ENCODE measurements at regions not wholly inside any gene's neighbourhood (a gene's known extent, or its start where the extent isn't known, plus 50 kb on each side); places are given as distances from the start of the nearest gene placed in this dataset.

- no peak for ATAC-seq (ENCODE audit: low read depth)
- Histone ChIP-seq H3K27me3 (ENCODE audit: insufficient read depth, poor library complexity, severe bottlenecking) (no peaks in the 10 kb centered on the region), H3K27ac (ENCODE audit: poor library complexity, severe bottlenecking) (no peak overlapping the region), H3K4me3 (ENCODE audit: severe bottlenecking) (no peak overlapping the region), H3K9me3 (ENCODE audit: severe bottlenecking) (no peaks in the 10 kb centered on the region), H3K4me1 (ENCODE audit: insufficient read depth, poor library complexity, severe bottlenecking) (no peaks in the 10 kb centered on the region), H3K36me3 (ENCODE audit: low read depth) (no peaks in the 10 kb centered on the region)
- TF ChIP-seq, protein P1, sequence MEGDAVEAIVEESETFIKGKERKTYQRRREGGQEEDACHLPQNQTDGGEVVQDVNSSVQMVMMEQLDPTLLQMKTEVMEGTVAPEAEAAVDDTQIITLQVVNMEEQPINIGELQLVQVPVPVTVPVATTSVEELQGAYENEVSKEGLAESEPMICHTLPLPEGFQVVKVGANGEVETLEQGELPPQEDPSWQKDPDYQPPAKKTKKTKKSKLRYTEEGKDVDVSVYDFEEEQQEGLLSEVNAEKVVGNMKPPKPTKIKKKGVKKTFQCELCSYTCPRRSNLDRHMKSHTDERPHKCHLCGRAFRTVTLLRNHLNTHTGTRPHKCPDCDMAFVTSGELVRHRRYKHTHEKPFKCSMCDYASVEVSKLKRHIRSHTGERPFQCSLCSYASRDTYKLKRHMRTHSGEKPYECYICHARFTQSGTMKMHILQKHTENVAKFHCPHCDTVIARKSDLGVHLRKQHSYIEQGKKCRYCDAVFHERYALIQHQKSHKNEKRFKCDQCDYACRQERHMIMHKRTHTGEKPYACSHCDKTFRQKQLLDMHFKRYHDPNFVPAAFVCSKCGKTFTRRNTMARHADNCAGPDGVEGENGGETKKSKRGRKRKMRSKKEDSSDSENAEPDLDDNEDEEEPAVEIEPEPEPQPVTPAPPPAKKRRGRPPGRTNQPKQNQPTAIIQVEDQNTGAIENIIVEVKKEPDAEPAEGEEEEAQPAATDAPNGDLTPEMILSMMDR (IDR thresholded peaks at IDR 0.05; ENCODE audit: poor library complexity, severe bottlenecking) = no peak
- DNase-seq (ENCODE audit: low spot score) = no peak
Measured at GRCh38 chr22:49604732-49605302, 222.9 kb downstream of the BRD1 start.

DNA sequence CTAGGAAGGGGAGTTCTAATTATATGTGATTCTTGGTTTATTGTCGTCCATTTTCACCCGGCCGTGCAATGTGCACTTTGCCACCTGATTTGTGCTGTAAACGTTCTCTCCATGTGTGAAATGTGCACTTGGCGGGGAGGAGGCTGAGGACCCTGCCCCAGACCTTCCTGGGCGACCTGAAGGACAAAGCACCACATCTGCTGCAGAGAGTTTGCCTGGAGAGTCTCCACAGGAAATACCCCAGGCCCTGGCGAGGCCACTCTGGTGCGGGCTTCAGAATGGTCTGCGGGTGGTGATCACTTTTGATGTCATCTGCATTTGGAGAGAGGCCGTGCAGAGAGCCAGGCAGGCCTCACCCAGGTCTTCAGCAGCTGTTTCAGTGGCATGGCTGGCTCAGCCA, 224.7 kb downstream of the BRD1 start:
- H3K36me3 ChIP-seq (ENCODE audit: low read depth) = no peaks in the 10 kb centered on the region
- DNase-seq (ENCODE audit: low spot score) (no peak), ATAC-seq (ENCODE audit: low read depth) (no peak)
- H3K9me3 ChIP-seq (ENCODE audit: severe bottlenecking) = no peaks in the 10 kb centered on the region
- TF ChIP-seq, protein P1 (IDR thresholded peaks at IDR 0.05; ENCODE audit: poor library complexity, severe bottlenecking) = no peak
- H3K27me3 ChIP-seq (ENCODE audit: insufficient read depth, poor library complexity, severe bottlenecking) = no peaks in the 10 kb centered on the region
- H3K4me3 ChIP-seq (ENCODE audit: severe bottlenecking) = no peak overlapping the region
- H3K27ac ChIP-seq (ENCODE audit: poor library complexity, severe bottlenecking) = no peak overlapping the region
- no peaks in the 10 kb centered on the region for H3K4me1 ChIP-seq (ENCODE audit: insufficient read depth, poor library complexity, severe bottlenecking)

DNA sequence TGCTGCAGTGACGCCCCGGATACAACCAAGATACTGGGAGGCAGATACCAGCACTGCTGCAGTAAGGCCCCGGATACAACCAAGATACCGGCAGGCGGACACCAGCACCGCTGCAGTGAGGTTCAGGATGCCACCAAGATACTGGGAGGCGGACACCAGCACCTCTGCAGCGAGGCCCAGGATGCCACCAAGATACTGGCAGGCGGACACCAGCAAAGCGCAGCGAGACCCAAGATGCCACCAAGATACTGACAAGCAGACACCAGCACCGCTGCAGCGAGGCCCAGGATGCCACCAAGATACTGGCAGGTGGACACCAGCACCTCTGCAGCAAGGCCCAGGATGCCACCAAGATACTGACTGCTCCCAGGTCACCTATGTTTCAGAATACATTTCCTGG, 225.2 kb downstream of the BRD1 start:
- H3K9me3 ChIP-seq (ENCODE audit: severe bottlenecking) = no peaks in the 10 kb centered on the region
- no peak for DNase-seq (ENCODE audit: low spot score)
- H3K4me1 ChIP-seq (ENCODE audit: insufficient read depth, poor library complexity, severe bottlenecking) = no peaks in the 10 kb centered on the region
- no peak for ATAC-seq (ENCODE audit: low read depth)
- TF ChIP-seq, protein P1 (IDR thresholded peaks at IDR 0.05; ENCODE audit: poor library complexity, severe bottlenecking) = no peak
- H3K27me3 ChIP-seq (ENCODE audit: insufficient read depth, poor library complexity, severe bottlenecking) = no peaks in the 10 kb centered on the region
- H3K36me3 ChIP-seq (ENCODE audit: low read depth) = no peaks in the 10 kb centered on the region
- H3K27ac ChIP-seq (ENCODE audit: poor library complexity, severe bottlenecking) = no peak overlapping the region
- no peak overlapping the region for H3K4me3 ChIP-seq (ENCODE audit: severe bottlenecking)

GRCh38 chr22:49601614-49602321, 225.9 kb downstream of the BRD1 start:
- H3K9me3 ChIP-seq (ENCODE audit: severe bottlenecking) = no peaks in the 10 kb centered on the region
- no peak for DNase-seq (ENCODE audit: low spot score)
- H3K4me1 ChIP-seq (ENCODE audit: insufficient read depth, poor library complexity, severe bottlenecking) = no peaks in the 10 kb centered on the region
- no peak for ATAC-seq (ENCODE audit: low read depth)
- TF ChIP-seq, protein P1 (IDR thresholded peaks at IDR 0.05; ENCODE audit: poor library complexity, severe bottlenecking) = no peak
- H3K27ac ChIP-seq (ENCODE audit: poor library complexity, severe bottlenecking) = no peak overlapping the region
- H3K4me3 ChIP-seq (ENCODE audit: severe bottlenecking) = no peak overlapping the region
- H3K27me3 ChIP-seq (ENCODE audit: insufficient read depth, poor library complexity, severe bottlenecking) = no peaks in the 10 kb centered on the region
- H3K36me3 ChIP-seq (ENCODE audit: low read depth) = no peaks in the 10 kb centered on the region

GRCh38 chr22:49600891-49601431, 226.7 kb downstream of the BRD1 start:
- no peaks in the 10 kb centered on the region for H3K9me3 ChIP-seq (ENCODE audit: severe bottlenecking)
- no peaks in the 10 kb centered on the region for H3K36me3 ChIP-seq (ENCODE audit: low read depth)
- no peak overlapping the region for H3K27ac ChIP-seq (ENCODE audit: poor library complexity, severe bottlenecking)
- ATAC-seq (ENCODE audit: low read depth) (no peak), DNase-seq (ENCODE audit: low spot score) (no peak)
- H3K4me1 ChIP-seq (ENCODE audit: insufficient read depth, poor library complexity, severe bottlenecking) = no peaks in the 10 kb centered on the region
- no peaks in the 10 kb centered on the region for H3K27me3 ChIP-seq (ENCODE audit: insufficient read depth, poor library complexity, severe bottlenecking)
- no peak overlapping the region for H3K4me3 ChIP-seq (ENCODE audit: severe bottlenecking)
- TF ChIP-seq, protein P1 (IDR thresholded peaks at IDR 0.05; ENCODE audit: poor library complexity, severe bottlenecking) = no peak
